Activated CD4-positive, alpha-beta memory T cell treated with anti-CD3 and anti-CD28 coated beads for 36 hours (primary cell): ENCODE measurements at regions not wholly inside any gene's neighbourhood (a gene's known extent, or its start where the extent isn't known, plus 50 kb on each side); places are given as distances from the start of the nearest gene placed in this dataset.

ENCODE experiments used
- CTCF ChIA-PET: fragments of 350-600 bp; sonication (Branson Sonifier 250); formaldehyde crosslinking; loops from one replicate; lab custom pipeline; 2021; ENCODE audit warnings: antibody characterized with exemption, inconsistent platforms; lab: Charles Lee
- POLR2A ChIA-PET: fragments of 350-600 bp; sonication (Branson Sonifier 250); formaldehyde crosslinking; loops from one replicate; lab custom pipeline; 2021; ENCODE audit warnings: antibody characterized with exemption; lab: Charles Lee
- DNase-seq: peaks from one replicate; pipeline ENCODE4 v3.0.0-alpha.2; 2020
- H3K27ac Mint-ChIP-seq: one replicate; pipeline ENCODE4 v1.8.0; 2021; ENCODE audit warnings: mixed read lengths
- H3K27me3 Mint-ChIP-seq: one replicate; pipeline ENCODE4 v1.8.0; 2021; ENCODE audit warnings: mixed read lengths
- H3K36me3 Mint-ChIP-seq: one replicate; pipeline ENCODE4 v1.8.0; 2021; ENCODE audit warnings: mixed read lengths
- H3K4me1 Mint-ChIP-seq: one replicate; pipeline ENCODE4 v1.8.0; 2021; ENCODE audit warnings: low read depth, mixed read lengths
- H3K4me3 Mint-ChIP-seq: one replicate; pipeline ENCODE4 v1.8.0; 2021; ENCODE audit warnings: mild to moderate bottlenecking, mixed read lengths
- H3K9me3 Mint-ChIP-seq: one replicate; pipeline ENCODE4 v1.8.0; 2021; ENCODE audit warnings: mixed read lengths
- intact Hi-C: fragments of 100-400 bp; cut with micrococcal nuclease; formaldehyde crosslinking; loops from one replicate; pipeline ENCODE4 v1.15.1; 2023

DNA sequence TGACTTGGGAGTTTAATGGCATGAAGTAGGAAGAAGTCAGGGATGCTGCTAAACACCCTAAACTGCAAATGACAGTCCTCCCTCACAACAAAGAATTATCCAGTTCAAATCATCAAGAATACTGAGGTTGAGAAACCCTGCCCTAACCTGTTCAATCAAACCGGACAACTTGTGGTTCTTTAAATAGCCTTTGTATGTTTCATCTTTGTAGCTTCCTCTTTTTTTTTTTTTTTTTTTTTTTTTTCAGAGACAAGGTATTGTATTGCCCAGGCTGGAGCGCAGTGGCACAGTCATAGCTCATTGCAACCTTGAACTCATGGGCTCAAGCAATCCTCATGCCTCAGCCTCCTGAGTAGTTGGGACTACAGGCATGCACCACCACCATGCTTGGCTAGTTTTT is 52.5 kb upstream of the TTC29 start:
- H3K4me3 Mint-ChIP-seq = no peak overlapping the region
- H3K9me3 Mint-ChIP-seq = peaks cover 6% of the 10 kb centered on the region
- H3K27me3 Mint-ChIP-seq = peaks cover 6% of the 10 kb centered on the region
- H3K36me3 Mint-ChIP-seq = no peaks in the 10 kb centered on the region
- H3K4me1 Mint-ChIP-seq = no peaks in the 10 kb centered on the region
- no peak for DNase-seq
- ChIA-PET CTCF (no interaction called here), POLR2A (interaction anchor here (0.6 kb wide), 1 partner anchor 1441 kb away, joined by 3 read pairs; no protein-coding TSS in a partner anchor)
- intact Hi-C loops = no loop called here
- no peak overlapping the region for H3K27ac Mint-ChIP-seq

DNA sequence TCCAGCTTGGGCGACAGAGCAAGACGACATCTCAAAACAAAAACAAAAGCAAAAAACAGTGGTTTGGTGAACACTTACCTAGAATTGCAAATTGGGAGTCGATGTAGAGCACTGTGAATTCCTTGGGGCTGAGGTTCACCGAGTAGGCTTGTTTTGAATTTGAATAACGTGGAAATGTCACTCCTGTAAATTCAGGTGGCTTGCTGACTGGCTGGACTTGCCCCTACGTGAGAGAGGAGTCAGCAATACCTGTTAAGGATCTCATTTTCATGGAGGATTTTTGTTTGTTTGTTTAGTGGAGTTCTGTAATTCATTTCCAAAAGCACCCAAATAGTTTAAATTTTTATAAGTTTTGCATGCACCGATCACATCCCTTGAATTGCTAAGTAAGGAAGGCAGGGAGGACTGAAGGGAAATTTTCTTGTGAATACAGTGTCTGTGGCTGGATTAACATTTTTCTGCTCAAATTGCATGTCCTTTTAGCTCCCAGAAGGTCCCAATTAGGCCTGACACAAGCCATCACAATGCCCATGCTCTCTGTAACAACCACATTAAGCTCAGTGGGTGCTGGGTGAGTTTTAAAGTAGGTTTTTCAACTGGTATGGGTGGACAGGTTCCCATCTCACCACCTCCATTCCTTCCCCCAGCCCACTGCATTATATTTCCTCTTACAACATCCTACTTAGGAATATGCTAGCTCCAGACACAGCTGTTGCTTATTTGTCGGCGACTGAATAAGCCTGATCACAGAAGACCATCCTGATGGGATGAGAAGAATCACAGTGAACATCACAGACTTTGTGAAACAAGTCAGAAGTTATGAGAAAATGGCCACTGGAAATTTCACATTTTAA is 58.5 kb upstream of the TTC29 start:
- no peaks in the 10 kb centered on the region for H3K27me3 Mint-ChIP-seq
- no peaks in the 10 kb centered on the region for H3K36me3 Mint-ChIP-seq
- no peak overlapping the region for H3K27ac Mint-ChIP-seq
- no peak for DNase-seq
- H3K4me1 Mint-ChIP-seq = no peaks in the 10 kb centered on the region
- H3K9me3 Mint-ChIP-seq = no peaks in the 10 kb centered on the region
- intact Hi-C loops = no loop called here
- ChIA-PET CTCF (interaction anchor here (1.6 kb wide), 1 partner anchor 14 kb away, joined by 6 read pairs; no protein-coding TSS in a partner anchor), POLR2A (no interaction called here)
- H3K4me3 Mint-ChIP-seq = no peak overlapping the region

DNA sequence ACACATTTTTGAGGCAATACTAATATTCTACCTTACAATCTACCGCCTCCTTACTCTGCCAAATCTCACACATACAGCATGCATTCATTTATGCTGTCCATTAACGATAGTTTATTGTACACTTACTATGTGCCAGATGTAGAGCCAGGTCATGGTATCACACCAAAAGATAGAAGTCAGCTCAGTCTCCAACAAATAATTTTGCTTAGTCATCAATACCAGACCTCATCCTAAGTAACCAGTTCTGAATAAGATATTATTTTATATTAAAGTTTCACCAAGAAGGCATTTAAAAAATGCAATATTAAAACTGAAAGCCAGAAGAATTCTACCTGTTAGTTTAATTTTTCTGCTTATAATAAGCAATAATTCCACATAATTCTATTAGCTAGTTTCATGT is 60.6 kb upstream of the TTC29 start:
- POLR2A ChIA-PET = no interaction called here
- CTCF ChIA-PET = interaction anchor here (0.6 kb wide), 1 partner anchor 9 kb away, joined by 3 read pairs; no protein-coding TSS in a partner anchor

DNA sequence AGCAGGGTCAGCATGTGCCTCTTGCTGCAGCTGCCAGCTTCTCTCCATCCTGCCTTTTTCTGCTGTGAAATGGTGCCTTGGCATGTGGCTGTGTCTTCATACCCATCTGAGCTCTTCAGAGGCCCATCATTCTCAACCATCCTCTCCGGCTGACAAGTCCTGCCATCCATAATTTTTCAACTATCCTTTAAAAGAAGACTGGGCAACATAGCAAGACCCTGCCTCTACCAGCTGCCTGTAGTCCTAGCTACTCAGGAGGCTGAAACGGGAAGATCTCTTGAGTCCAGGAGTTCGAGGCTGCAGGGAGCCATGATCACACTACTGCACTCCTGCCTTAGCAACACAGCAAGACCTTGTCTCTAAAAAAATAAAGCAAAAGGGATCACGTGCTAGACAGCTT is 64.2 kb upstream of the TTC29 start:
- no peaks in the 10 kb centered on the region for H3K9me3 Mint-ChIP-seq
- H3K4me3 Mint-ChIP-seq = no peak overlapping the region
- no peak for DNase-seq
- no peaks in the 10 kb centered on the region for H3K4me1 Mint-ChIP-seq
- no peaks in the 10 kb centered on the region for H3K36me3 Mint-ChIP-seq
- CTCF ChIA-PET = interaction anchor here (1.2 kb wide), 1 partner anchor 87 kb away, joined by 4 read pairs; no protein-coding TSS in a partner anchor
- H3K27ac Mint-ChIP-seq = no peak overlapping the region
- no peaks in the 10 kb centered on the region for H3K27me3 Mint-ChIP-seq
- intact Hi-C loops = no loop called here
- POLR2A ChIA-PET = no interaction called here

More for the DNA sequence above, 60.6 kb upstream of the TTC29 start:
- Mint-ChIP-seq H3K27me3 (no peaks in the 10 kb centered on the region), H3K4me3 (no peak overlapping the region), H3K4me1 (no peaks in the 10 kb centered on the region), H3K9me3 (no peaks in the 10 kb centered on the region), H3K36me3 (no peaks in the 10 kb centered on the region), H3K27ac (no peak overlapping the region)
- DNase-seq = no peak
- intact Hi-C loops = no loop called here

DNA sequence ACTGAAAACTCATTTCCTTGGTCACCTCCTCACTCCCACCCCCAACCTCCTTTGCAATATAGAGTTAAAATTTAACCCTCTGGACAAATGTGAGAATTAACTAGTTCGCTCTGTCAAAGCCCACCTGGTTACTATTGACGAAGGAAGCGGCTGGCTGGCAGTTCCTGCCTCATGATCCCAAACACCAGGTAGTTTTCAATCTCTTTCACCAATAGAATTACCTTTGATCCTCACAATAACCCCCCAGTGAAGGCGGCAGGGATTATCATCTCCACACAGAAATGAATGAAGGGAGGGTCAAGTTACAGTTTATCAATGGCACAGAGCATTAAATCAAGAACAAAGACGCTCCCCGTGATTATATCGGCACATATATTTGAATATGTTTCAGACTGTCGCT is 65.7 kb upstream of the TTC29 start:
- no peaks in the 10 kb centered on the region for H3K9me3 Mint-ChIP-seq
- intact Hi-C loops = no loop called here
- ChIA-PET POLR2A (no interaction called here), CTCF (interaction anchor here (1.4 kb wide), 1 partner anchor 86 kb away, joined by 4 read pairs; no protein-coding TSS in a partner anchor)
- H3K27me3 Mint-ChIP-seq = no peaks in the 10 kb centered on the region
- DNase-seq = no peak
- no peaks in the 10 kb centered on the region for H3K4me1 Mint-ChIP-seq
- no peaks in the 10 kb centered on the region for H3K36me3 Mint-ChIP-seq
- no peak overlapping the region for H3K27ac Mint-ChIP-seq
- H3K4me3 Mint-ChIP-seq = no peak overlapping the region

DNA sequence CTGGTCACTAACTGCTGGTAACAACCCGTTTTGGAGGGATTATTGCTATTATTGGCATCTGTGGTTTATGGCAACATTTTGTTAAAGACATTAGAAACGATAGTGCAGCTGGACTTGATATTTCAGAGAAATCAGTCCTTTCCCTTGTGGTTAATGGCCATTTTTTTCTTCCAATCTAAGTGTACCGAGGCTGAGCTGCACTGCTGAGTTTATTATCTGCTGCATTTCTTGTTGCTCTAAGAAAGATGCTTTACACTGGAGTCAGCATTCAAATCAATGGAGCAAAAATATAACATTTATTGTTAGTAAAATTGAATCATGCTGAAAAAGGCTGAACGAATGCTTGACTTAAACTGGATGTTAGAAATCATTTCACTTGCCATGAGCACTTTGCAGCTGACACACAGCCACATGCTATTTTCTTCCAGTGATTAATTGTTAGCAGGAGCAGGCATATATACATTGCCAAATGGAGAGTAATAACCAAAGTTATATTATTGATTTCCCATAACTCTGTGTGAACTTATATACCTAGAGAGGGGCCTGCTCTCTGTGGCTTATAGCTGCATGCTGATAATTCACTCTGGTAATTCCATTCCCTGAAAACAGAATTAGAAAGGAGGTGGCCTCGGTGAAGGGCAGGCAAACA is 66.5 kb upstream of the TTC29 start:
- Mint-ChIP-seq H3K27ac (no peak overlapping the region), H3K4me1 (no peaks in the 10 kb centered on the region), H3K9me3 (no peaks in the 10 kb centered on the region), H3K36me3 (no peaks in the 10 kb centered on the region), H3K27me3 (no peaks in the 10 kb centered on the region), H3K4me3 (no peak overlapping the region)
- POLR2A ChIA-PET = no interaction called here
- CTCF ChIA-PET = interaction anchor here (1.4 kb wide), 1 partner anchor 85 kb away, joined by 4 read pairs; no protein-coding TSS in a partner anchor
- no peak for DNase-seq
- intact Hi-C loops = no loop called here

DNA sequence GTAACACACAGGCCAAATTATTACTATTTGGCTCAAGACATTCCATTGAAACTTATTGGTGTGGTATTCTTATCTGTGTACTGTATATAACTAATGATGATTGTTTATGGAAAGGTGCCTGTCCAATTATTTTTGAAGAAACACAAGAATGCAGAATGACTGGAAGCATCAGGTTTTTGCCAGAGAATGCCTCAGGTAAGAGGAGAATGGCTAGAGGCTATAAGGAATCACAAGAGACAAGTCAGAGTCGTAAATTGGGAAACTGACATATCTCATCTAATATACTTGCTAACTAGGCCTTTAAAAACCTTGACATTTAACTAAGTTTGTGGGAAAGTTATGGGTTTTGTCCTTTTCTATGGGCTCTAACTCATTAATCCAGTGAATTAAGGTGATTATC is 69.3 kb upstream of the TTC29 start:
- H3K36me3 Mint-ChIP-seq = no peaks in the 10 kb centered on the region
- intact Hi-C loops = loop anchor here (5.0 kb wide), 1 partner anchor 577 kb away; no protein-coding TSS in a partner anchor
- DNase-seq = no peak
- no peak overlapping the region for H3K4me3 Mint-ChIP-seq
- no peaks in the 10 kb centered on the region for H3K27me3 Mint-ChIP-seq
- no peaks in the 10 kb centered on the region for H3K9me3 Mint-ChIP-seq
- no peak overlapping the region for H3K27ac Mint-ChIP-seq
- H3K4me1 Mint-ChIP-seq = no peaks in the 10 kb centered on the region
- CTCF ChIA-PET = interaction anchor here (9.6 kb wide), 1 partner anchor 83 kb away, joined by 159 read pairs; no protein-coding TSS in a partner anchor
- POLR2A ChIA-PET = no interaction called here

DNA sequence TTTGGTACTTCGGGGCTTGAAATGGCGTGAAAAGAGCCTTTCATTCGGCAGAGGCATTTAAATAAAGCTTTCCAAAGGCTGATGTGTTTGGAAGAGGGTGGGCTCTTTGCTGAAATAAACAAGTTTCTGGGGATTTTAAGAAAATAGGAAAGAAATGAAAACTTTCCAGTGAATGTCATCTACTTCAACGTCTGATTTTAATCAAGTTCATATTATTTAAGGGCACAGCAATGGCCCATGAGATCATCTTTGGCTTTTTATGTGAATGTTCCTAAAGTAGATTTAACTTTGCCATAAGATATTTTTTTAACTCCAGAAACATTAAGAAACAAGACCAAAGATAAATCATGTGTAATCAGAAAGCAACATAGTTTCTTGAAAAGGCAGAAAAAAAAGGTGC is 69.8 kb upstream of the TTC29 start:
- intact Hi-C loops = loop anchor here (5.0 kb wide), 1 partner anchor 577 kb away; no protein-coding TSS in a partner anchor
- Mint-ChIP-seq H3K9me3 (no peaks in the 10 kb centered on the region), H3K36me3 (no peaks in the 10 kb centered on the region), H3K4me3 (no peak overlapping the region), H3K27ac (no peak overlapping the region), H3K27me3 (no peaks in the 10 kb centered on the region), H3K4me1 (no peaks in the 10 kb centered on the region)
- CTCF ChIA-PET = interaction anchor here (9.6 kb wide), 1 partner anchor 83 kb away, joined by 159 read pairs; no protein-coding TSS in a partner anchor
- DNase-seq = no peak
- POLR2A ChIA-PET = no interaction called here

DNA sequence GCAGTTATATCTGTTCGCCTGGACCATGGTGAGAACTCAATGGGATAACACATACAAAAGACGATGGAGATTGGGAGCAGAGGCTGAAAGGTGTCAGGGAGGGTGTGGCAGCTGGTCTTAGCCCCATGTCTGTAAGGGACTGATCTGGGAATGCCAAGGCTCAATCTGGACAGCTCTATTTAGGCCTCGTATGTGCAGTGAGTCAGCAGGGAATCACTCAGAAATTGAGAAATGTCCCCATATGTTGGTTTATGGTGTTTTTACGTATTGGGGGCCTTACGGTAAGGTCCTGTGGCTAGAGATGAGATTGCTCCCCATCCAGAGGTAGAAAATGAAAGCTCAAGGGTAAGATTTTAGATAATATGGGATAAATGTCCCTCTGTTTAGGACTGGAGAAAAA is 71.4 kb upstream of the TTC29 start:
- Mint-ChIP-seq H3K4me1 (no peaks in the 10 kb centered on the region), H3K4me3 (no peak overlapping the region), H3K9me3 (no peaks in the 10 kb centered on the region), H3K36me3 (no peaks in the 10 kb centered on the region), H3K27me3 (no peaks in the 10 kb centered on the region), H3K27ac (no peak overlapping the region)
- CTCF ChIA-PET = interaction anchor here (9.6 kb wide), 1 partner anchor 81 kb away, joined by 159 read pairs; no protein-coding TSS in a partner anchor
- intact Hi-C loops = loop anchor here (5.0 kb wide), 1 partner anchor 575 kb away; no protein-coding TSS in a partner anchor
- DNase-seq = no peak
- POLR2A ChIA-PET = no interaction called here

DNA sequence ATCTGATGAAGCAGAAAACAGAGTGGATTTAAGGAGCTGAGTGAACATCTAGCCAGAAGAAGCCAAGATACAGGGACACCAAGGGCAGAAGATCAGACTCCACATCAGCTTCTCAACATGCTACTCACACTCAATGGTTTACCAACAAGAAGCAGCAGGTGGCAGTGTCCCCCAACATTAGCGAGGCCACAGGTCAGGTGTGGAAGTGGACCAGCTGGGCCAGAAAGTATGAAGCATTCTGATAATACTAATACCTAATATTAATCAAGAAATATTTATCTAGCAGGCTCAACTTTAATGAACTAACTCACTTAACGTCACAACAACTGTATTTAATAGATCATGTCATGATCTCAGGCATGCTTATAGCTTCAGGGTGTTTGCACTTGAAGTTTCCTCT is 73.4 kb upstream of the TTC29 start:
- Mint-ChIP-seq H3K27ac (no peak overlapping the region), H3K36me3 (no peaks in the 10 kb centered on the region), H3K27me3 (no peaks in the 10 kb centered on the region), H3K4me3 (no peak overlapping the region), H3K9me3 (no peaks in the 10 kb centered on the region), H3K4me1 (no peaks in the 10 kb centered on the region)
- POLR2A ChIA-PET = no interaction called here
- intact Hi-C loops = loop anchor here (1.0 to 5.0 kb wide), 2 partner anchors 78 to 573 kb away; no protein-coding TSS in a partner anchor
- DNase-seq = peak; percentile 66
- CTCF ChIA-PET = interaction anchor here (0.7 to 9.6 kb wide), 13 partner anchors 8 to 774 kb away, joined by 3 to 159 read pairs (median 4); no protein-coding TSS in a partner anchor

DNA sequence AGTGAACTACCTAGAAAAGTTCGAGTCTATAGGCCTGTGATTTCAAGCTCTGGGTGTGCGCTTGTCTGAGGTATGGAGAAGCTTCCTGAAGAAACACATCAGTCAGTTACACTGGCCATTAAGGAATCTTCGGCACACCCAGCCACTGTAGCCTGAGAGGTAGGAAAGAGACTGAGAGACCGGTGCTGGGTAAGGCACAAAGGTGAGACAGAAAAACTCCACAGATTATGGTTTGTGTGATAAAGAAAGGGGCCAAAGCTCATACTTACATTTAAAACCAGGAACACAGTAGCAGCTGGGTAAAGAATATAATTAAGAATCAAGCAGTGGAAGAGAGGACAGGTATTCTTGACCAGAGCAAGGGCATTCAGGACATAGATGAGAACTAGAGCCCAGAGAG is 74.8 kb upstream of the TTC29 start:
- no peaks in the 10 kb centered on the region for H3K9me3 Mint-ChIP-seq
- CTCF ChIA-PET = interaction anchor here (9.6 kb wide), 1 partner anchor 78 kb away, joined by 159 read pairs; no protein-coding TSS in a partner anchor
- DNase-seq = no peak

DNA sequence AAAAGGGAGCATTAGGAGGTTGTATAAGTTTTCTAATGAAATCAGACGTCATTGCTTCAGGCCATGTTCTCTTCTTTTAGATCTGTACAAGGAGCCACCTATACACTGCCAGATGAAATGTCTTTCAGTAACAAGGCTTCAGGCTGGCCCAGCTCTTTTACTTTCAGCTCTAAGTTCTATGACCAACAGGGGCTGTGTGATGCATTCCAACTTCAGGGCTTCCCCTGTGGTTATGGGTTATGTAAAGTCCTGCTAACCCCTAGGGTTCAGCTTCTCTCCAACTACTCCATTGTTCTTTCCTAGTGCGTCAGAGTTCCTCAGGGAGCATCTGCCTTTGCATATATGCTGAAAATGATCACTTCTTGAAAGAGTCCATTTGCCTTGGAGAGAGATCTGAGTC is 79.4 kb upstream of the TTC29 start:
- Mint-ChIP-seq H3K4me3 (no peak overlapping the region), H3K27ac (no peak overlapping the region), H3K36me3 (no peaks in the 10 kb centered on the region), H3K27me3 (no peaks in the 10 kb centered on the region), H3K4me1 (no peaks in the 10 kb centered on the region), H3K9me3 (no peaks in the 10 kb centered on the region)
- intact Hi-C loops = no loop called here
- CTCF ChIA-PET = interaction anchor here (1.5 kb wide), 1 partner anchor 72 kb away, joined by 5 read pairs; no protein-coding TSS in a partner anchor
- DNase-seq = no peak
- POLR2A ChIA-PET = no interaction called here

More for the DNA sequence above, 74.8 kb upstream of the TTC29 start:
- Mint-ChIP-seq H3K4me3 (no peak overlapping the region), H3K27ac (no peak overlapping the region), H3K36me3 (no peaks in the 10 kb centered on the region), H3K4me1 (no peaks in the 10 kb centered on the region), H3K27me3 (no peaks in the 10 kb centered on the region)
- intact Hi-C loops = no loop called here
- POLR2A ChIA-PET = no interaction called here
